ENCODE measurements at regions not wholly inside any gene's neighbourhood (a gene's known extent, or its start where the extent isn't known, plus 50 kb on each side); places are given as distances from the start of the nearest gene placed in this dataset.

- no peak for TF ChIP-seq CTCF (IDR thresholded peaks at IDR 0.05; ENCODE audit: low read depth, low read length)
Measured at GRCh38 chr7:89514970-89515369, 639.3 kb upstream of the STEAP1 start.

GRCh38 chr7:89517815-89518214 lies 636.5 kb upstream of the STEAP1 start:
- Histone ChIP-seq H3K27me3 (no peaks in the 10 kb centered on the region), H3K36me3 (no peaks in the 10 kb centered on the region), H3K9me3 (no peaks in the 10 kb centered on the region), H3K4me3 (ENCODE audit: low read depth, low read length) (no peak overlapping the region), H3K4me1 (no peaks in the 10 kb centered on the region)
- no peak for TF ChIP-seq CTCF (IDR thresholded peaks at IDR 0.05; ENCODE audit: low read depth, low read length)
- no peak for DNase-seq

More at GRCh38 chr7:89514970-89515369, 639.3 kb upstream of the STEAP1 start:
- Histone ChIP-seq H3K27me3 (no peaks in the 10 kb centered on the region), H3K4me1 (no peaks in the 10 kb centered on the region), H3K36me3 (no peaks in the 10 kb centered on the region), H3K9me3 (no peaks in the 10 kb centered on the region), H3K4me3 (ENCODE audit: low read depth, low read length) (no peak overlapping the region)
- DNase-seq = no peak

- Histone ChIP-seq H3K36me3 (no peaks in the 10 kb centered on the region), H3K9me3 (no peaks in the 10 kb centered on the region), H3K4me1 (no peaks in the 10 kb centered on the region), H3K4me3 (ENCODE audit: low read depth, low read length) (no peak overlapping the region), H3K27me3 (no peaks in the 10 kb centered on the region)
- DNase-seq = no peak
- TF ChIP-seq CTCF (IDR thresholded peaks at IDR 0.05; ENCODE audit: low read depth, low read length) = no peak
Measured at GRCh38 chr7:89549768-89550167, 604.5 kb upstream of the STEAP1 start.

- no peak for TF ChIP-seq CTCF (IDR thresholded peaks at IDR 0.05; ENCODE audit: low read depth, low read length)
- no peak overlapping the region for H3K4me3 ChIP-seq (ENCODE audit: low read depth, low read length)
- no peak for DNase-seq
Measured at GRCh38 chr7:89554209-89554608, 600.1 kb upstream of the STEAP1 start.

DNA sequence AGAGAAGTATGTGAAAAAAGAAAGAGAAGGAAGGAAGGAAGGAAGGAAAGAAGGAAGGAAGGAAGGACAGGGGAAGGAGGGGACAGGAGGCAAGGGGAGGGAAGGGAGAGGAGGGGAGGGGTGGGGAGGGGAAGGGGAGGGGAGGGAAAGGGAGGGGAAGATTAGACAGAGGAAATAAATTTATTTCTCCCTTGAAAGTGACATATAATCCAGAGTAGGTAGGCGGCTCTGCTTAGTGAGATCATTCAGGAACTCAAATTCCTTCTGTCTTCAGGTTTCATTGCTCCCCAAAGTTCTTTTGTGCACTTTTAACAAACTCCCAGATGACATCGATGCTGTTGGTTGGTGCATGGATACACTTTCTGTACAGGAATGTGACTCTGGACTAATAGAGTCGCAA lies 594.7 kb upstream of the STEAP1 start:
- H3K9me3 ChIP-seq = no peaks in the 10 kb centered on the region
- no peak for DNase-seq
- no peaks in the 10 kb centered on the region for H3K4me1 ChIP-seq
- H3K4me3 ChIP-seq (ENCODE audit: low read depth, low read length) = no peak overlapping the region
- no peak for TF ChIP-seq CTCF (IDR thresholded peaks at IDR 0.05; ENCODE audit: low read depth, low read length)
- H3K27me3 ChIP-seq = no peaks in the 10 kb centered on the region
- no peaks in the 10 kb centered on the region for H3K36me3 ChIP-seq

More at GRCh38 chr7:89554209-89554608, 600.1 kb upstream of the STEAP1 start:
- no peaks in the 10 kb centered on the region for H3K9me3 ChIP-seq
- no peaks in the 10 kb centered on the region for H3K36me3 ChIP-seq
- H3K4me1 ChIP-seq = no peaks in the 10 kb centered on the region
- no peaks in the 10 kb centered on the region for H3K27me3 ChIP-seq

DNA sequence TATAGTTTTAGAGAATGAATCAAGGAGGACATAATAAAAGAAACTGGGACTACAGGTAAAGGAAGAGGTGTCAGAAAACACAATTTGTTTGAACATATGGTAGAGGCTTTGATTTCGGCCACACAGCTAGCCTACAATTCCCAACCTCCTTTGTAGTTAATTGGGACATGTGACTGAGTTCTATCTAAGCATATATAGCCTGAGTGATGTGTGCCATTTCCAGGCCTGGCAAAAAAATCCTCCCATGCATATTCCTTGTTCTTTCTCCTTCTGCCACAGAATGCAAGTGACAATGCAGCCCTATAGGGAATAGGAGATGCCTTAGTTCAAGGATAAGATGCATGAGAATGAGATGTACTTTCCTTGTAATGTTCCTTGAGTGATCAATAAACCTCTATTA lies 590.7 kb upstream of the STEAP1 start:
- Histone ChIP-seq H3K4me1 (no peaks in the 10 kb centered on the region), H3K4me3 (ENCODE audit: low read depth, low read length) (no peak overlapping the region), H3K36me3 (no peaks in the 10 kb centered on the region), H3K27me3 (no peaks in the 10 kb centered on the region), H3K9me3 (no peaks in the 10 kb centered on the region; the same call in 1 of the 2 replicates)
- TF ChIP-seq CTCF (IDR thresholded peaks at IDR 0.05; ENCODE audit: low read depth, low read length) = no peak
- DNase-seq = no peak

All from BE2C (cell line).